Transverse colon (tissue), 4 donors: ENCODE measurements at regions not wholly inside any gene's neighbourhood (a gene's known extent, or its start where the extent isn't known, plus 50 kb on each side); places are given as distances from the start of the nearest gene placed in this dataset.

ENCODE experiments used
- CTCF ChIP-seq, 5 experiments: fragments of 200-600 bp in 3 of 5; fragments of 450-650 bp in 2 of 5; sonication (generic) in 3 of 5; IDR thresholded peaks; 1 replicate in 2 of 5; 2 replicates in 3 of 5; pipeline ENCODE4 v1.5.1; 2016 to 2017; ENCODE audit warnings: antibody characterized with exemption in 5 of 5, inconsistent platforms in 3 of 5, mild to moderate bottlenecking in 2 of 5, moderate library complexity in 1 of 5
- EP300 ChIP-seq: sonication (generic); formaldehyde crosslinking; IDR thresholded peaks from one replicate; pipeline ENCODE4 v1.6.1; 2017; ENCODE audit warnings: antibody characterized with exemption, low read depth
- POLR2A ChIP-seq: fragments of 450-650 bp; IDR thresholded peaks from one replicate; pipeline ENCODE4 v1.6.1; 2016; ENCODE audit warnings: antibody characterized with exemption, mild to moderate bottlenecking, moderate library complexity
- POLR2AphosphoS5 ChIP-seq, 3 donors: sonication (generic); formaldehyde crosslinking; IDR thresholded peaks; one replicate each; pipeline ENCODE4 v1.6.1; 2016; ENCODE audit warnings: antibody characterized with exemption in 3 of 3

- no peak for TF ChIP-seq CTCF (IDR thresholded peaks at IDR 0.05)
- no peak for TF ChIP-seq POLR2AphosphoS5 (IDR thresholded peaks at IDR 0.05)
- no peak for TF ChIP-seq EP300
- TF ChIP-seq POLR2A = no peak
Observed at GRCh38 chrX:79601341-79602131, 234.4 kb upstream of the ITM2A start.
